ENCODE measurements at regions not wholly inside any gene's neighbourhood (a gene's known extent, or its start where the extent isn't known, plus 50 kb on each side); places are given as distances from the start of the nearest gene placed in this dataset.

GRCh38 chr2:2566396-2567323, 235.6 kb upstream of the MYT1L start:
- ATAC-seq (ENCODE audit: poor library complexity) (no peak), DNase-seq (no peak)
- intact Hi-C loops (cut with DNase I), result no loop called here

DNA sequence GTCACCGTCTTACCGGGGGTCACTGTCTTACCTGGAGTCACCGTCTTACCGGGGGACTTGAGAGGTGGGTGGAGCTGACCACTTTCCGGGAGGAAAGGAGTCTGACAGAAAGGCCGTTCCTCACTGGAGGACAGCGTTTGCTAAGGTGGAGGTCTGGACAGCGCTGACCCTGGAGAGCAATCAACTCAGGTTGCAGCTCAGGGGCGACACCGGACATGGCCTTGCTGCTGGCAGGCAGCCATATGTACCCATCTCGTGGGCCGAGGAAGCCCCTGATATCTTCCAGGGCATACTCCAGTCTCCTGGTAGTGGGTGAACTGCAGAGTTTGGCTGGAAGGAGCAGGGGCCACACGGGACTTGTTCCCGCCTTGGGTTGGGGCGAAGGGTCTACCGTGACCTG, 234.6 kb upstream of the MYT1L start:
- intact Hi-C loops (cut with DNase I), result no loop called here
- ATAC-seq (ENCODE audit: poor library complexity) (no peak), DNase-seq (no peak)

- intact Hi-C loops (cut with DNase I), result no loop called here
- ATAC-seq (ENCODE audit: poor library complexity), result no peak
- no peak for DNase-seq
Observed at GRCh38 chr2:2564300-2565078, 233.4 kb upstream of the MYT1L start.

- intact Hi-C loops (cut with DNase I), result no loop called here
- ATAC-seq (ENCODE audit: poor library complexity), result no peak
- DNase-seq, result no peak
Observed at GRCh38 chr2:2563309-2563860, 232.3 kb upstream of the MYT1L start.

DNA sequence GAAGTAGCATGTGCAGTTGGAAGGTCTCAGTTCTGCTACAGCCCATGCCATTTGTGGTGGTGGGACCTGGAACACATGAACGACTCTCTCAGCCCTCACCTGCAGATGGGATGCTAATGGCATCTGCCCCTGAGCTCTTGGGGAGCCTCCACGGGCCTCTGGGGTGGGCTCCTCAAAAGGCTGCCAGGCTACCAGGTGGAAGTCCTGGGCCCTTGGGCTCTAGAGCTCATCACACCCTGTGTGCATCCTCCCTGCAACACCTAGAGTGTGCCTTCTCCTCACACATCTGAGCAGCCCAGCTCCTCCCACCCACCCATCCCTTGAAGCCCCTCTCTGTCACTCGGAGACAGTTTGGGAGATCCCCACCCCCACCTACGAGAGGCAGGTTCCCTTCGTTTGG, 231.8 kb upstream of the MYT1L start:
- intact Hi-C loops (cut with DNase I), result no loop called here
- ATAC-seq (ENCODE audit: poor library complexity) (no peak), DNase-seq (no peak)

GRCh38 chr2:2561346-2562095, 230.4 kb upstream of the MYT1L start:
- intact Hi-C loops (cut with DNase I), result no loop called here
- no peak for DNase-seq
- ATAC-seq (ENCODE audit: poor library complexity), result no peak

- intact Hi-C loops (cut with DNase I), result no loop called here
- no peak for ATAC-seq (ENCODE audit: poor library complexity)
- no peak for DNase-seq
Observed at GRCh38 chr2:2560374-2561015, 229.4 kb upstream of the MYT1L start.

- no peak for ATAC-seq (ENCODE audit: poor library complexity)
- DNase-seq, result no peak
- intact Hi-C loops (cut with DNase I), result no loop called here
Observed at GRCh38 chr2:2558476-2558875, 227.4 kb upstream of the MYT1L start.

DNA sequence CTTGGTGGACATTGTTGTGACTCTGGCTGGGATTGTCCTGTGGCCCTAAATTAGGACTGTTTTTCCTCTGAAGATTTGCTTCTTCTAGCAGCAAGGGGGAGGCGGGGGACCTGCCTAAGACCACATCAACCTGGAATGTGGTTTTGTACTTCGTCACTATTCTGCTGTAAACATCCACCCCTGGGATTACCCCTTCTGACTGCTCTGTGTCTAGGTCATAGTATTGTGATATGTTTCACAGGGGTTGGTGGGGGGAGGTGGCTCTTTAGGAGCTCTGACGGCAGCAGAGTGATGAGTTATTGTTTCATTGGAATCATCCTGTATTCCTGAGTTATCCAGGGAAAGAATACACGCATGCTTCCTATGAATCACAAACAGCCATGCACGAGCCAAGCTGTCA, 226.4 kb upstream of the MYT1L start:
- intact Hi-C loops (cut with DNase I), result no loop called here
- DNase-seq (no peak), ATAC-seq (ENCODE audit: poor library complexity) (no peak)

- ATAC-seq (ENCODE audit: poor library complexity), result no peak
- no peak for DNase-seq
Observed at GRCh38 chr2:2550856-2551255, 219.8 kb upstream of the MYT1L start.

GRCh38 chr2:2547911-2548310, 216.8 kb upstream of the MYT1L start:
- DNase-seq (no peak), ATAC-seq (ENCODE audit: poor library complexity) (no peak)
- intact Hi-C loops (cut with DNase I), result no loop called here

More at GRCh38 chr2:2550856-2551255, 219.8 kb upstream of the MYT1L start:
- intact Hi-C loops (cut with DNase I), result no loop called here

DNA sequence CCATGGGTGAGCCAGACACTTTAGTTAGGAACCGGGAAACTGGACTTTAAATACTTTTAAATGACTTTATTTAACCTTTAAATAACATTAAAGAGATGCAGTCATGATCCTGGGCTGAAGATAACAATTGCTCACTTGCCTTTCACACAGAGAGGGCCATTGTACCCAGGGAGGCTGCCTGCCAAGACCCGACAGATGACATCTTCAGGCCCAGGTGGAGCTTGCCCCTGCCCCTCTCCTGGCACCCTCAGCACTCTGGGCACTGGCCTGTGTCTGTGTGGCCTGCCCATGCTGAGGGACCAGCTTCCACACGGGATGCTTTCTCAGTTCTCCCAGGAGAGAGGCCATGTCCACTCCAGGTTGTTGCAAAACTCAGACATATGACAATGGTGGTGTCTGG, 216.4 kb upstream of the MYT1L start:
- DNase-seq, result no peak
- intact Hi-C loops (cut with DNase I), result no loop called here
- ATAC-seq (ENCODE audit: poor library complexity), result no peak

- intact Hi-C loops (cut with DNase I), result no loop called here
- ATAC-seq (ENCODE audit: poor library complexity), result no peak
- no peak for DNase-seq
Observed at GRCh38 chr2:2546046-2546445, 215.0 kb upstream of the MYT1L start.

GRCh38 chr2:2542966-2543611, 212.0 kb upstream of the MYT1L start:
- intact Hi-C loops (cut with DNase I), result no loop called here
- DNase-seq (no peak), ATAC-seq (ENCODE audit: poor library complexity) (no peak)

DNA sequence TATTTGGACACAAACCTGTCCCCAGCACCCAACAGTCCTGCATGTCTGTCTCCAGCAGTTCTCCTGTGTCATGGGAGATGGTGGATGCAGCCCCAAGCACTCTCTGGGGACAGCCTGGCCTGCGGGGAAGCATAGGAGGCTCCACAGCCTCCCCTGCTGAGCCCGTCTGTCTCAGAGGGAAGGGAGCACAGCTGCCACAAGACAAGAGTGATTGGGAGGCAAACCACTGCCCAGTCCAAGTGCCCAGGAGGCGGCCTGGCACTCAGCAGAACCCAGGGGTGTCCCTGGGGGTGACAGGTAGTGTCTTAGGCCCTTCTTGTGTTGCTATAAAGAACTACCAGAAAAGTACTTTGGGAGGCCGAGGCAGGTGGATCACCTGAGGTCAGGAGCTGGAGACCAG, 211.2 kb upstream of the MYT1L start:
- no peak for ATAC-seq (ENCODE audit: poor library complexity)
- intact Hi-C loops (cut with DNase I), result no loop called here

DNA sequence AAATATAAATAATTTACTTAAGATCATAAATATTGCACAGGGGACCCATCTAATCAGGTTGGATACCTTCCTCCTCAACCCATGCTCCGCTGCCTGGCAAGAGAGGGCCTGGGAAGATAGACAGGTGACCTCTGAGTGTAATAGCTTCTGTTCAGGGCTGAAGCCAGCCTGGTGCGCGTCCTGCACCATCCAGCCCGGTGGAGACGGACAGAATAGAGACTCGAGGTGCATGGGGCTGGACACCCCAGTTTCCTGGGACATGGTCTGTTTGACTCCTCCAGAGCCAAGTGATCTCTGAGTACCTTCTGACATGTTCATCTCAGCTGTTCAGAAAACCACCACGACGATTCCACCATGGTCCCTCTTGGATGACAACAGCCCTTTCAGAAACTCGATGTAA, 209.3 kb upstream of the MYT1L start:
- ATAC-seq (ENCODE audit: poor library complexity) (no peak), DNase-seq (no peak)
- intact Hi-C loops (cut with DNase I), result no loop called here

More for the DNA sequence above, 211.2 kb upstream of the MYT1L start:
- no peak for DNase-seq

DNA sequence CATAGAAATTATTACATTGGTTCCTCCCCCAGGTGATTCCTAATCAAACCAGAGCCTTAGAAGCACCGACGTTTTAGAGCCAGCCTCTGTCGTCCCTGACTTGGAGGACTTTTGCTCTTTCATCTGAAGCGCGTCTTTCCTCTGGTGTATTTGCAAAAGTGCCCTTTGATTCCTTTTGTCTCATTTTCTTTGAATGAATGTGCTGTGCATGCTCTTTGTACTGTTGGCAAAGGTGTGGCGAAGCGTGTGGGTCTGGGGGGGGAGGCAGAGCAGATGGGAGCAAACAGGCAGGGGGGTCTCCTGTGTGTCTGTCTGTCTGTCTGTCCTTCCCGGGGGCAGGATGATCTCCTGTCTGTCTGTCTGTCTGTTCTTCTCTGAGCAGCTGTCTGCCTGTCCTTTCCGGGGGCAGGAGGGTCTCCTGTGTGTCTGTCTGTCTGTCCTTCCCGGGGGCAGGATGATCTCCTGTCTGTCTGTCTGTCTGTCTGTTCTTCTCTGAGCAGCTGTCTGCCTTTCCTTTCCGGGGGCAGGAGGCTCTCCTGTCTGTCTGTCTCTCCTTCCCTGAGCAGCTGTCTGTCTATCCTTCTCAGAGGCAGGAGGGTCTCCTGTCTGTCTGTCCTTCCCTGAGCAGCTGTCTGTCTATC, 205.5 kb upstream of the MYT1L start:
- DNase-seq (no peak), ATAC-seq (ENCODE audit: poor library complexity) (no peak)
- intact Hi-C loops (cut with DNase I), result no loop called here

DNA sequence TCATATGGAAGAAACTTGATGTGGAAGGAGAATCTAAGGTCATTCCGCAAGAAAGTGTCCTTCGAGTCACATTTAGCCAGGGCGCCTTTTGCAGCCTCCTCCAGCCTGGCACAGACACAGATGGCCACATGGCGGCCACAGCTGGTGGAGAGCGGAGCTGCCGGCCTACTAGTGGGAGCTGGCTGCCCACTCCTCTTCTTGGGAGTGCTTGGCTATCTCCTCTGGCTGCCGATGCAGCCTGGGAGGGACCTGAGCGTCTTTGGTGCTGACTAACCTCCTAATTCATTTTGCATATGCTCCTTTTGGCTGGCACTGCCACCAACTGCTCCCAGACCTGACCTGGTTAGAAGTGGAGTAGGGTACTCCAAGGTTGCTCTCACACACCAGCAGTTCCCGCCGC, 199.3 kb upstream of the MYT1L start:
- intact Hi-C loops (cut with DNase I), result no loop called here
- ATAC-seq (ENCODE audit: poor library complexity), result no peak

More for the DNA sequence above, 199.3 kb upstream of the MYT1L start:
- DNase-seq, result no peak
